NCI-H446 (cell line): ENCODE measurements at regions not wholly inside any gene's neighbourhood (a gene's known extent, or its start where the extent isn't known, plus 50 kb on each side); places are given as distances from the start of the nearest gene placed in this dataset.

ENCODE experiments used
- DNase-seq, 2 experiments: peaks; one replicate each; lab custom pipeline; 2025; lab: John Stamatoyannopoulos, UW

GRCh38 chr7:116145245-116145852, 65.0 kb upstream of the TES start:
- no peak for DNase-seq

- no peak for DNase-seq
Observed at GRCh38 chr7:116148108-116148507, 62.2 kb upstream of the TES start.

DNA sequence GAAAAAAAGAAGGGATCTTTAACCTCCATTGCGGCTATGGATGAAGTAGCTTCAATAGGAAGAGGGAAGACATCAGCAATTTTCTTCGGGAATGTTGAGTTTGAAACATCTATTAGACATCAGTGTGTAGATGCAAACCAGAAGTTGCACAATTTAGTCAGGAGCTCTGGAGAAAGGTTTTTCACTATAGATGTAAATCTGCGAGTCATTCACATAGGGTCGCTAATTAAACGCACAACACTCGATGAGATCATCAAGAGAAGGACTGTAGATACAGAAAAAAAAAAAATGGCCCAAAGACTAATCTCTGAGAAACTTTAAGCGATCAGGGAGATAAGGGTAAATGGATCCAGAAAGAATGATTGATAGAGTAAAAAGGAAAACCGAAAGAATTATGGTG, 61.7 kb upstream of the TES start:
- DNase-seq, result no peak

DNA sequence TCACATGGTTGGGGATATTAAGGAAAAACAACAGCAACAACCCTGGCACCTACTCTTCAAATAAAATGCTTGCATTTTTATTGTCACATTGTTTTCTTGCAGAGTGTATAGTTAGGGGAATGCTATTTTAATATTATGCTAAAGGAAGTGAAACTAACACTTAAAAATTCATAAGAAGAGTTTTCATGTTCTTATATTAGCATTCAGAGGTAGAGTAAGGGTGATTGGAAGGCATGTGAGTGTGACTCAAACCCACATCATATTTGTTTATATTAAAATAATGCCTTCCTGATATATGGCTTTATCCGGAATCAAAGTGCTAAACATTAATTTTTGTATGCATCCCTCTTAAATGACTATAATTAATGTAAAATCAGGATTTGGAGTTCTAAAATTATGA, 59.8 kb upstream of the TES start:
- no peak for DNase-seq

- DNase-seq, result no peak
Observed at GRCh38 chr7:116152276-116152675, 58.1 kb upstream of the TES start.

DNA sequence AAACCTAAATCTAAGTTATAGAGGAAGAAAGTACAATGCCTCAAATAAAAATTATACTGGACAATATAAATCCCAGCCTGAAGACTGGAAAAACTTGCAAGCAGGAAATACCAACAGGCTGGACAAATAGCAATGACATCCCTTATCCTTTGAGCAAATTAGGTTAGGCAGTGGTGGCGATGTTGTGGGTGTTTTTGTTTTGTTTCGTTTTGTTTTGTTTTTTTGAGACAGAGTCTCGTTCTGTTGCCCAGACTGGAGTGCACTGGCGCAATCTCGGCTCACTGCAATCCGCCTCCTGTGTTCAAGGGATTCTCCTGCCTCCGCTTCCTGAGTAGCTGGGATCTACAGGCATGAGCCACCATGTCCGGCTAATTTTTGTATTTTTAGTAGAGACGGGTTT, 57.3 kb upstream of the TES start:
- DNase-seq, result no peak

- no peak for DNase-seq
Observed at GRCh38 chr7:116159711-116160110, 50.6 kb upstream of the TES start.
